ENCODE measurements at regions not wholly inside any gene's neighbourhood (a gene's known extent, or its start where the extent isn't known, plus 50 kb on each side); places are given as distances from the start of the nearest gene placed in this dataset.

- TF ChIP-seq CSDC2 (CRISPR knock-in tag; IDR thresholded peaks at IDR 0.05) (no peak), SNAI2 (CRISPR knock-in tag; IDR thresholded peaks at IDR 0.05) (no peak), ZFP30 (CRISPR knock-in tag; IDR thresholded peaks at IDR 0.05) (no peak), PATZ1 (CRISPR knock-in tag; IDR thresholded peaks at IDR 0.05; ENCODE audit: borderline replicate concordance) (no peak), TCF4 (CRISPR knock-in tag; IDR thresholded peaks at IDR 0.05; ENCODE audit: borderline replicate concordance) (no peak), ZFP3 (CRISPR knock-in tag; IDR thresholded peaks at IDR 0.05) (no peak)
These were observed 482.0 kb downstream of the DISC1 start for GRCh38 chr1:232108598-232108997.
